Kidney glomerular epithelial cell (primary cell): ENCODE measurements at regions not wholly inside any gene's neighbourhood (a gene's known extent, or its start where the extent isn't known, plus 50 kb on each side); places are given as distances from the start of the nearest gene placed in this dataset.
"Not testable (repeated sequence)": the region's sequence is repeated elsewhere in the genome, so short reads cannot be mapped to it uniquely, and the experiment has no call there.

Experiments
- DNase-seq: peaks from one replicate; lab custom pipeline; 2025; lab: John Stamatoyannopoulos, UW

DNA sequence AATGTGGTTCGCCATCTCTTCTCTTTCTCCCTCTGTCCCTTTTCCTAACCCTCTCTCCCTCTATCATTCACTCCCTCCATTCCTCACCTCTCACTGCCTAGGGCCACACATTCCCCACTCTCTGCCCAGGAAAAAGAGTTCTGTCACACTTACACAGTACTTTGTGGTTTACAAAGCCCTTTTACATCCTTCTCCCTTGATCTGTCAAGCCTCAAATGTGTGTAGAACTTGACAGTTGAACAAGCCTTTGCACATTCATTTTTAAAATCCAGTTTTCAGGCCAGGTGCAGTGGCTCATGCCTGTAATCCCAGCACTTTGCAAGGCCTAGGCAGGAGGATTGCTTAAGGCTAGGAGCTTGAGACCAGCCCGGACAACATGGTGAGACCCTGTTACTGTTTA, 156.3 kb downstream of the VSIG4 start:
- DNase-seq: no peak

GRCh38 chrX:65879977-65880799, 159.7 kb downstream of the VSIG4 start:
- DNase-seq: no peak

- no peak for DNase-seq
Observed at GRCh38 chrX:65878456-65878855, 161.4 kb downstream of the VSIG4 start.

DNA sequence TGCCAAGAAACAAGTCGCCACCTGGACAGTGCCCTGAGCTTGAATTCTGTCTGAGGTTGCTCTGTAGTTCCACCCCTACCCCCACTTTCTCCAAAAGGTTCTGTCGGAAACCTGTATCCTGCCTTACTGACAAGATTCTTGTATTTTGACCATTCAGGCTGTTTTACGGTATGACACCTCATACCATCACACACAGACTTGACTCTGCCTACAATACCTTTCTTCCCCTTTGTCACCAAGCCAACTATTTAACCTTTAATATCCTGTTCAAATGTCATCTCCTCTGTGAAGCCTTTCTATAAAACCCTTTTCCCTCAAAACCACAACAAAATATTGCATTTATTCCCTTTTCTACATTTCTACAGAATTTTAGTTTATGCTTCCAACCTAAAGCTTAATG, 161.9 kb downstream of the VSIG4 start:
- no peak for DNase-seq

- not testable (repeated sequence) for DNase-seq
Observed at GRCh38 chrX:65875614-65876013, 164.3 kb downstream of the VSIG4 start.

DNA sequence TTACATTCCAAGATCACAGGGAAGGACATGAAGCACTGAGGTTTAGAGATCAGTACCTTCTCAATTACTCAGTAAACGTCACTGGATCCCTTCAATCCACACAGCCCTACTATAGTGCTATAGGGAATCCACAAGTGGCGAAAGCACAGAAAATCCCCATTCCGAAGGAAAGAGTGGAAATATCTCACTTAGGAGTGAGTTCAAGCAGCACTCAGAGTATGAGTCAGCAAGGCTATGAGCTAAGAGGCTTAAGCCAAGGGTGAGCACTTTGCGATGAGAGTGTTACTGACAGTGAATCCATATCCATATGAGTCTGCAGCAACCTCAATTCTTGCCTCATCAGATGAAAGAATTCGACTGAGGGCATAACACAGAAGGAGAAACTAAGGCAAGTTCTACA, 165.1 kb downstream of the VSIG4 start:
- no peak for DNase-seq

GRCh38 chrX:65874110-65874509, 165.8 kb downstream of the VSIG4 start:
- DNase-seq: no peak

DNA sequence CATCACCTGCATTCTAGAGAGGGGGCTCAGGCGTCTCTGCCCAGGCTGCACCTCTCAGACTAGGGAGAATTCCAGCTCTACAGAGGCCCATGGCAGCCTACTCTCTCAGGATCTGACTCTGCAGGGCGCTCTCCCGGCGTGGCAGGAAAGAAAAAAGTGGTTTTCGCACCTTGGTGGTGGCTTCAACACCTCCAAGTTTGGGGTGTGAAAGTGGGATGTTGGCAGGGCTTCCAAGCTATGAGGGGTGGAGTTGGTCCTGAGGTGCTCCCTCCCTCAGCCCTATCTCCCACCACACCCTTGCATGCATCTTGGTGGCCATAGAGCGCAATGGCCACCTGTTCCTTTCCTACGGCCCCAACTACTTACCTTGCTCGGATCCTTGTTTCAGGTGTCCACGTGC, 166.5 kb downstream of the VSIG4 start:
- no peak for DNase-seq

DNA sequence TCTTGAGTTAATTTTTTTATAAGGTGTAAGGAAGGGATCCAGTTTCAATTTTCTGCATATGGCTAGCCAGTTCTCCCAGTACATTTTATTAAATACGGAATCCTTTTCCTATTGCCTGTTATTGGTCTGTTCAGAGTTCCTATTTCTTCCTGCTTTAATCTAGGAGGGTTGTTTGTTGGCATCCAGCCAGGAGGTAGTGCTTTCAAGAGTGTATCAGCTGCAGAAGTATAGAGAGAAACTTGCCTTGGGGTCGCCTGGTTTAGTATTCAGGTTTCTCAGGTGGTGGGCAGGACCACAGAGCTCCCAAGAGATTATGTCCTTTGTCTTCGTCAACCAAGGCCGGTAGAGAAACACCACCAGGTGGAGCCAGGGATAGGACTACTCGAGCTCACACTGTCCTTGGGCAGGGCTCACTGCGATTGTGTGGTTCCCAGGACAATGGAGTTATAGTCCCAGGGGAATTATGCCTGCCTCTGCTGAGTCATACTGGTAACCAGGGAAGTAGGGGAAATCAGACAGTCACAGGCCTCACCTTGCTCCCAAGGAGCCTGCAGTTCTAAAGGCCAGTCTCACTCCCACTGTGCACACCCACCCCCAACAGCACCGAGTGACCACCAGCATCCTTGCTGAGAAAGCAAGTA, 168.1 kb downstream of the VSIG4 start:
- DNase-seq: no peak

- not testable (repeated sequence) for DNase-seq
Observed at GRCh38 chrX:65870544-65870943, 169.3 kb downstream of the VSIG4 start.

DNA sequence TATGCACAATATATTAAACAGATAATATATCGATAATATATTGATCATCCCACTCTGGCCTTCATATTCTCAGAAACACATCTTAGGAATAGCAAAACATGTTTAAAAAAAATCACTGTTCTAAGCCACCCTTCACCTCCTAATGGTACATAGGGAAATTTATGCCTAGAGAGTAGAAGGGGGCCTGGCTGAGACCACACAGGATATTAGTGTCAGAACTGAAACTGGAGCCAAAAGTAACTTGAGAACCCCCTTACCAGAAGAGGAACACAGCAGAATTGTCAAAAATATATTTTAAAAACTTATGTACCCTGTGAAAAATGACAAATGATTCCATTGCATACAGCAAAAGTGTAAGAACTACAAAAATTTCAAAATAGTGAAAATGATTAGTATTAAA, 173.1 kb downstream of the VSIG4 start:
- DNase-seq: no peak

DNA sequence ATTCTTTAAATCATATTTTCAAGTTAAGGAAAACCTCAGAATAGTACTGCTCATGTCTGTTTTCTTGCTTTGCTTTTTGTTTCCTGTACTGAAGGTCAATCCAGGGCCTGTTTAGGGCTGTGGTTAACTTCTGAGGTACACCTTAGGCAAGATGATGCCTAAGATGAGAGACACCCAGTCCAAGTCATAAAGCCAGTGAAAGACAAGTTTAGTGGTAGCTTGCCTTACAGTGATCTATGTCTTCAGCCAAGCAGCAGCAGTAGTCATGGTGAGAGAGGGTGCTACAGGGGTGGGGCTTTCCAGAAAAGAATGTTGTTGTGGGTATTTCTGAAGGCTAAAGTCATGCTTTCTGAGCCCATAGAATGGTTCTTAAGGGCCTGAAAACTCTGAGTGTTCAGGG, 173.7 kb downstream of the VSIG4 start:
- no peak for DNase-seq

GRCh38 chrX:65862638-65863037, 177.2 kb downstream of the VSIG4 start:
- no peak for DNase-seq

DNA sequence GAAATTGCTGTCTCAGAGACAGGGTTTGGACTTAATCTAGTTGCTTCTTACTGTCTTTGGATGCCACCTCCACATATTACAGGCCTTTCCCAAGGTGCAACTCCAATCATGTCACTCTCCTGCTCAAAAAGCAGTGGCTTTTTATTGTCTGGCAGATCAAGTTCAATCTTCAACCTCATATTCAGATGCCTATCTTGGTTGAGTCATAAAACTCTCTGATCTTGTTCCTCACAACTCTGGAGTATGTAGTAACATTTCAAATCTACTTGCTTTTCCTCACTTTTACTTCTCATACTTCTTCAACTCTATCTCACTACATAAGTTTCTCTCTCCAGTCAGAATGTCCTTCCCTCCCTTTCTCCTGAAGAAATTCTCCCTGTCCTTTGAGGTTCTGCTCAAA, 180.6 kb downstream of the VSIG4 start:
- no peak for DNase-seq

GRCh38 chrX:65854437-65854836, 185.4 kb downstream of the VSIG4 start:
- DNase-seq: not testable (repeated sequence)

GRCh38 chrX:65851306-65851705, 183.9 kb downstream of the MSN start:
- DNase-seq: not testable (repeated sequence)

- not testable (repeated sequence) for DNase-seq
Observed at GRCh38 chrX:65850821-65851220, 183.4 kb downstream of the MSN start.

DNA sequence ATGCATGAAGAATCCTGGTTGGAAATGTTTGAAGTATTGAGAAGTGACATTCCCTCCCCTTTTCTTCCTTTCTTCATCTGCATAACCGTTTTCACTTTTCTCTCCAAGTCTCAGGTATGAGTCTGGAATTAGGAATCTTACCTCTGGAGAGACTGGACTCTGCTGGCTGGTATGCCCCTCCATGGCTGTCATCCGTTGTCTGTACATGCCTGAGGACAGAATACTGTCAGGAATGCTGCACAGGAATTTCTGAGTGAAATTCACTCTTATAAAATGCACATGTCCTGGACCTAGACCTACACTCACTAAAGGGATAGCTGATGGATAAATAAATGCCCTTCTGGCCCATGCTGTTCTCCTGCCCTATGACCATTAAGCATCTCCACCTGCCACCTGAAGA, 179.5 kb downstream of the MSN start:
- no peak for DNase-seq

DNA sequence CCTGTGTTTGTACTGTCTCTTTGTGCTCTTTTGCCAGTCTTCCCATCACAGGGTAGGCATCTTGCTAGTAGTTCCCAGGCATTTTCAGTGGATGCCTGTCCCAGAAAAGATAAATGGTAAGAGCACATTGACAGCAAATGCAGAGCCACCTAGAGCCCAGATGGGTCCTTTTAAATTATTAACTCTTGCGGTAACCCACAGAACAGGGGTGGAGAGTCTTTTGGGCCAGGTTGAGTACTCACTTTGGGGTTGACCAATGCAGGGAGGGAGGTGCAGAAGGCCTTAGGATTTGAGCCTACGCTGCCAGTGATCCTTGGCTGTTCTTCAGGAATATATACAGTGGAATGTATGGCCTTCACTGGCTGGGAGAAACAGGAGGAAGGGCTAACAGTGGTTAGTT, 173.8 kb downstream of the MSN start:
- DNase-seq: no peak

GRCh38 chrX:65838674-65839073, 171.2 kb downstream of the MSN start:
- no peak for DNase-seq

GRCh38 chrX:65837875-65838549, 170.6 kb downstream of the MSN start:
- DNase-seq: no peak

DNA sequence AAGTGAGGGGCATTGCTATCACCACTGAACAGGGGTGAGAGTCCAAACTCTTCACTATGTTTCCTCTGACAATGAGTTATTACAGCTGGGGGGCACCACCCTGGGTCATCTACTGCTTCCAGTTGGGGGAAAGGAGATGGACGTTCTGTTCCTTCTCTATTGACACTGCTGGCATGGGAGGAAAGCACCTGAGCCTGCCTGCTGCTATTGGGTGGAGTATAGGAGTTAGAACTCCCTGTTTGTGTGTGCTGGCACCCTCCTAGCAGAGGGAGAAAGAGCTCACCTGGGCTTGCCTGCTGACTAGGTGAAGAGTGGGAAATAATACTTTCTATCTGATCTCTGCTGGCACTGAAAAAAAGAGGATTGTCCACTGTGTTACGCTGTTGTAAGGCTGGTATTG, 163.8 kb downstream of the MSN start:
- DNase-seq: no peak

GRCh38 chrX:65828599-65828998, 161.1 kb downstream of the MSN start:
- DNase-seq: no peak
